ENCODE measurements at regions not wholly inside any gene's neighbourhood (a gene's known extent, or its start where the extent isn't known, plus 50 kb on each side); places are given as distances from the start of the nearest gene placed in this dataset.

DNA sequence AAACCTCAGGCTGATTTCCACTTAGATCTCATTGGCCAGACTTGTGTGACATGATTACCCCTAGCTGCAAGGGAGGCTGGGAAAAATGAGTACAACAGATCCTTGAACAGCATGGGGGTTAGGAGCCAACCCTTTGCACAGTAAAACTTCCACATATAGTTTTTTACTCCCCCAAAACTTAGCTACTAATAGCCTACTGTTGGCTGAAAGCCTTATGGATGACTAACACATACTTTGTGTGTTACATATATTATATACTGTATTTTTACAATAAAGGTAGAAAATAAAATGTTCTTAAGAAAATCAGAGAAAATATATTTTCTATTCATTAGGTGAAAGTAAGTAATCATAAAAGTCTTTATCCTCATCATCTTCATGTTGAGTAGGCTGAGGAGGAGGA is 217.4 kb downstream of the NMUR2 start:
- Mint-ChIP-seq H3K4me3 (no peak overlapping the region), H3K4me1 (no peaks in the 10 kb centered on the region), H3K27me3 (ENCODE audit: insufficient read depth, low read depth) (no peaks in the 10 kb centered on the region), H3K27ac (no peak overlapping the region), H3K9me3 (peaks cover 2% of the 10 kb centered on the region), H3K36me3 (no peaks in the 10 kb centered on the region)
- no peak overlapping the region for H3K4me2 ChIP-seq
- H3K4me1 ChIP-seq, result no peaks in the 10 kb centered on the region
- no peaks in the 10 kb centered on the region for H3K79me2 ChIP-seq (ENCODE audit: low read depth)
- DNase-seq (ENCODE audit: low spot score), result no peak
- H3K4me3 ChIP-seq, result no peak overlapping the region
- no peaks in the 10 kb centered on the region for H3K27me3 ChIP-seq
- no peaks in the 10 kb centered on the region for H3K36me3 ChIP-seq
- H3K9me3 ChIP-seq (ENCODE audit: low read depth), result no peaks in the 10 kb centered on the region
- no peaks in the 10 kb centered on the region for H4K20me1 ChIP-seq (ENCODE audit: low read depth)
- no peak overlapping the region for H3K27ac ChIP-seq
- no peak overlapping the region for H2AFZ ChIP-seq (replicated peaks)
- H3F3A ChIP-seq (ENCODE audit: low read depth), result no peaks in the 10 kb centered on the region
- TF ChIP-seq CTCF (IDR thresholded peaks at IDR 0.05), result no peak
- no peak for TF ChIP-seq EZH2phosphoT487 (IDR thresholded peaks at IDR 0.05)
- TF ChIP-seq EZH2 (IDR thresholded peaks at IDR 0.05), result no peak
- H3K9ac ChIP-seq, result no peak overlapping the region

DNA sequence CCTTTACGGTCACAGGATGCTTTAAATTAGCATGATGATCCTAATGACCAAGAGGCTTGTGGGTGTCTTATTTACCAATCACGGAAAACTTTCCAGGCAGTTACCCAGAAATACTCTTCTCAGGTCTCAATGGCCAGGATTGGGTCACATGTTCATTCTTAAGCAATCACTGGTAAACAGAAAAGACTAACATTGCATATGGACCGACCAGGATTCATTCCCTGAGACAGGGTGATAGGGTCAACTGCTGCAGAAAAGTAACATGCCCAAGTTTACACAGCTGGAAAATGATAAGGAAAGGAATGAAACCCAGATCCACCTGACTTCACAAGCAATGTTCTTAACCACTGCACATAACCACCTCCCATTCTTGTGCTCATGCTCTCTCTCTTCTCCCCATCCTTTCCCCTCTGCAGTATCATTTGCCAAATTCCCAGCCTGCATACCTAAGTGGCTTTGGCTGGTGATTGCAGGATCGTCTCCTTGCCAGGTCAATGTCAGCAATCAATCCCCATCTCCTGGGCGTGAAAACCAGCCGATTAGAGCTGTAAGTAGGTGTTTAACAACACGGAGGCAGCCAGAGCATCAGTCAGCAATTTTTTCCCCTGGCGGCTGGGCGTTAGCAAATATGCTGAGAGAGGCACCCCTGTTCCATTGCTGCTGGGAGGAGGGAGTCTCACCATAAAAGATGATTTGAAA is 219.4 kb downstream of the NMUR2 start:
- Histone ChIP-seq H3K79me2 (ENCODE audit: low read depth) (no peaks in the 10 kb centered on the region), H3K36me3 (no peaks in the 10 kb centered on the region), H3K9me3 (ENCODE audit: low read depth) (no peaks in the 10 kb centered on the region), H3K27ac (no peak overlapping the region), H3K4me3 (no peak overlapping the region), H3K4me1 (no peaks in the 10 kb centered on the region), H3F3A (ENCODE audit: low read depth) (no peaks in the 10 kb centered on the region), H3K27me3 (no peaks in the 10 kb centered on the region), H3K9ac (no peak overlapping the region), H2AFZ (replicated peaks) (no peak overlapping the region), H3K4me2 (no peak overlapping the region), H4K20me1 (ENCODE audit: low read depth) (no peaks in the 10 kb centered on the region)
- Mint-ChIP-seq H3K27me3 (ENCODE audit: insufficient read depth, low read depth) (no peaks in the 10 kb centered on the region), H3K9me3 (peaks cover 5% of the 10 kb centered on the region), H3K27ac (no peak overlapping the region), H3K4me1 (no peaks in the 10 kb centered on the region), H3K4me3 (no peak overlapping the region), H3K36me3 (no peaks in the 10 kb centered on the region)
- no peak for TF ChIP-seq EZH2 (IDR thresholded peaks at IDR 0.05)
- no peak for DNase-seq (ENCODE audit: low spot score)

GRCh38 chr5:152184266-152184665 is 220.8 kb downstream of the NMUR2 start:
- no peaks in the 10 kb centered on the region for H3K27me3 ChIP-seq
- H3K9me3 Mint-ChIP-seq, result peaks cover 13% of the 10 kb centered on the region
- peaks cover 2% of the 10 kb centered on the region for H3K27me3 Mint-ChIP-seq (ENCODE audit: insufficient read depth, low read depth)
- no peak overlapping the region for H3K4me3 Mint-ChIP-seq
- no peak overlapping the region for H3K9ac ChIP-seq
- no peak for DNase-seq (ENCODE audit: low spot score)
- no peaks in the 10 kb centered on the region for H3K9me3 ChIP-seq (ENCODE audit: low read depth)
- H3K27ac Mint-ChIP-seq, result no peak overlapping the region
- no peaks in the 10 kb centered on the region for H3K79me2 ChIP-seq (ENCODE audit: low read depth)
- TF ChIP-seq CTCF (IDR thresholded peaks at IDR 0.05), result no peak
- no peak for TF ChIP-seq EZH2phosphoT487 (IDR thresholded peaks at IDR 0.05)
- TF ChIP-seq EZH2 (IDR thresholded peaks at IDR 0.05), result no peak
- no peak overlapping the region for H3K27ac ChIP-seq
- H2AFZ ChIP-seq (replicated peaks), result no peak overlapping the region
- H3K36me3 ChIP-seq, result no peaks in the 10 kb centered on the region
- H3K4me1 ChIP-seq, result no peaks in the 10 kb centered on the region
- no peak overlapping the region for H3K4me2 ChIP-seq
- no peak overlapping the region for H3K4me3 ChIP-seq
- no peaks in the 10 kb centered on the region for H3K4me1 Mint-ChIP-seq
- H4K20me1 ChIP-seq (ENCODE audit: low read depth), result no peaks in the 10 kb centered on the region
- no peaks in the 10 kb centered on the region for H3F3A ChIP-seq (ENCODE audit: low read depth)
- peaks cover 1% of the 10 kb centered on the region for H3K36me3 Mint-ChIP-seq

DNA sequence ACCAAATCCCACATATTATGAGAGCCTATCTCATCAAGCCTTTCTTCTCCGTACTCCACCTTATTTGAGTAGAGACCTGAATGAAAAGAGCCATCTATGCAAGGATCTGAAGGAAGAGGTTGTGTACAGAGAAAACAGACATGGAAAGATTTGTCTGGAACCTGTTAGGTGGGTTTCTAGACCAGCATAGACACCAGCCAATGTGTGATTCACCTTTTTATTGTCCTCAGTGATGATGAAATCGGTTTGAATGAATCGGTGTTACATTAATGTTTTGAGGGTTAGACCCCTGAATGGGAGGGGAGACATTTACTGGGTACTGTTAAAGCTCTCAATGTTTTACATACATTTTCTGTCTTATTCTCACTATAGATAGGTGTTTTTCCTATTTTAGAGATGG is 223.6 kb downstream of the NMUR2 start:
- Histone ChIP-seq H2AFZ (replicated peaks) (no peak overlapping the region), H4K20me1 (ENCODE audit: low read depth) (no peaks in the 10 kb centered on the region), H3K4me2 (no peak overlapping the region), H3K4me1 (no peaks in the 10 kb centered on the region), H3K36me3 (no peaks in the 10 kb centered on the region), H3K9me3 (ENCODE audit: low read depth) (no peaks in the 10 kb centered on the region), H3F3A (ENCODE audit: low read depth) (no peaks in the 10 kb centered on the region), H3K9ac (no peak overlapping the region), H3K4me3 (no peak overlapping the region), H3K79me2 (ENCODE audit: low read depth) (no peaks in the 10 kb centered on the region), H3K27me3 (no peaks in the 10 kb centered on the region), H3K27ac (no peak overlapping the region)
- H3K36me3 Mint-ChIP-seq, result peaks cover 1% of the 10 kb centered on the region
- no peak for TF ChIP-seq EZH2 (IDR thresholded peaks at IDR 0.05)
- no peak for TF ChIP-seq CTCF (IDR thresholded peaks at IDR 0.05)
- no peak for TF ChIP-seq EZH2phosphoT487 (IDR thresholded peaks at IDR 0.05)
- DNase-seq (ENCODE audit: low spot score), result no peak
- H3K27ac Mint-ChIP-seq, result no peak overlapping the region
- H3K9me3 Mint-ChIP-seq, result peaks cover 17% of the 10 kb centered on the region
- no peak overlapping the region for H3K4me3 Mint-ChIP-seq
- no peaks in the 10 kb centered on the region for H3K4me1 Mint-ChIP-seq
- peaks cover 2% of the 10 kb centered on the region for H3K27me3 Mint-ChIP-seq (ENCODE audit: insufficient read depth, low read depth)
